Karpas-422 (cell line): ENCODE measurements at regions not wholly inside any gene's neighbourhood (a gene's known extent, or its start where the extent isn't known, plus 50 kb on each side); places are given as distances from the start of the nearest gene placed in this dataset.

Source experiments
- DNase-seq: peaks from one replicate; pipeline ENCODE4 v3.0.0-alpha.2; 2015
- H2AFZ ChIP-seq: fragments of 200-600 bp; sonication (generic); 2 replicates; pipeline ENCODE4 v1.6.1; 2014; ENCODE audit warnings: antibody characterized with exemption, low read length, mixed read lengths
- H3K27ac ChIP-seq: fragments of 200-600 bp; sonication (generic); 2 replicates; pipeline ENCODE4 v1.5.1; 2014; ENCODE audit warnings: mild to moderate bottlenecking, low read length, moderate library complexity
- H3K27me3 ChIP-seq: fragments of 200-600 bp; sonication (generic); 2 replicates; pipeline ENCODE4 v1.6.1; 2014; ENCODE audit warnings: low read length, mixed read lengths
- H3K36me3 ChIP-seq: fragments of 200-600 bp; sonication (generic); 2 replicates; pipeline ENCODE4 v1.6.1; 2014; ENCODE audit warnings: low read length, mixed read lengths; ENCODE audit not compliant: insufficient read depth
- H3K4me1 ChIP-seq: fragments of 200-600 bp; sonication (generic); 2 replicates; pipeline ENCODE4 v1.6.1; 2014; ENCODE audit warnings: mild to moderate bottlenecking, low read length, mixed read lengths
- H3K4me2 ChIP-seq: fragments of 200-600 bp; sonication (generic); 2 replicates; pipeline ENCODE4 v1.6.1; 2014; ENCODE audit warnings: low read length, low read depth, mild to moderate bottlenecking; ENCODE audit not compliant: poor library complexity, severe bottlenecking
- H3K4me3 ChIP-seq: fragments of 200-600 bp; sonication (generic); 2 replicates; pipeline ENCODE4 v1.5.1; 2014; ENCODE audit warnings: mild to moderate bottlenecking, antibody characterized with exemption, low read length, mixed read lengths
- H3K79me2 ChIP-seq: fragments of 200-600 bp; sonication (generic); 2 replicates; pipeline ENCODE4 v1.6.1; 2014; ENCODE audit warnings: mild to moderate bottlenecking, low read length, mixed read lengths
- H3K9ac ChIP-seq: fragments of 200-600 bp; sonication (generic); 2 replicates; pipeline ENCODE4 v1.6.0; 2014; ENCODE audit warnings: low read length
- H3K9me2 ChIP-seq: fragments of 200-600 bp; sonication (generic), shearing (Covaris generic); replicated peaks from 2 replicates; pipeline ENCODE4 v1.6.0; 2014; ENCODE audit warnings: mild to moderate bottlenecking, low read length, moderate library complexity; ENCODE audit not compliant: insufficient read depth
- H3K9me3 ChIP-seq: fragments of 300-700, 200-600 bp; sonication (generic); 2 replicates; pipeline ENCODE4 v1.6.1; 2014; ENCODE audit warnings: low read length, mixed read lengths
- H4K20me1 ChIP-seq: fragments of 200-600 bp; sonication (generic); 2 replicates; pipeline ENCODE4 v1.6.1; 2014; ENCODE audit warnings: mild to moderate bottlenecking, antibody characterized with exemption, low read length, low read depth; ENCODE audit not compliant: insufficient read depth

DNA sequence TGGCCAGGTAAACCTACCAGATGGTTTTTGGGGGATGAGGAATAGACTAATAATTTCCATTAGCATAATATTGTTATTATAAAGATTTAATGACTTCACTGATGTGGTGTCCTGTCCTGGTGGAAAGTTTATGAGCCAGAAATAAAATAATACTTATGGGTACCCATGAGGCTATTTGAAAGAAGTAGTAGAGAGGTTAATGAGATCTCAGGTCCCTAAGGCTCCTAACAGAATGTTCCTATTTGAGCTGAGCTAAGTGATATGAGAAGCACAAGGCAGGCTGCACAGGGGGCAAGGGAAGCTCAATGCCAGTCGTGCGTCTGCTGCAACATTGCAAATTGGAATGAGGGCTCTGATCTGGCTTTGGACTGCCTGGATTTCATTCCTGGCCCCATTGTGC, 174.1 kb downstream of the BMP2 start:
- no peaks in the 10 kb centered on the region for H3K9me2 ChIP-seq
- no peaks in the 10 kb centered on the region for H3K79me2 ChIP-seq
- no peak overlapping the region for H3K9ac ChIP-seq
- H3K4me3 ChIP-seq: no peak overlapping the region
- H3K4me1 ChIP-seq: no peaks in the 10 kb centered on the region
- H3K4me2 ChIP-seq: no peak overlapping the region
- H2AFZ ChIP-seq: no peak overlapping the region
- no peaks in the 10 kb centered on the region for H3K36me3 ChIP-seq
- H4K20me1 ChIP-seq: no peaks in the 10 kb centered on the region
- H3K9me3 ChIP-seq: peaks cover 13% of the 10 kb centered on the region
- H3K27me3 ChIP-seq: no peaks in the 10 kb centered on the region
- no peak for DNase-seq
- H3K27ac ChIP-seq: no peak overlapping the region

GRCh38 chr20:6942266-6942665, 174.8 kb downstream of the BMP2 start:
- no peaks in the 10 kb centered on the region for H4K20me1 ChIP-seq
- H3K27me3 ChIP-seq: no peaks in the 10 kb centered on the region
- no peak overlapping the region for H3K4me3 ChIP-seq
- no peaks in the 10 kb centered on the region for H3K36me3 ChIP-seq
- no peak for DNase-seq
- no peaks in the 10 kb centered on the region for H3K79me2 ChIP-seq
- H3K9ac ChIP-seq: no peak overlapping the region
- no peaks in the 10 kb centered on the region for H3K4me1 ChIP-seq
- H2AFZ ChIP-seq: no peak overlapping the region
- no peak overlapping the region for H3K27ac ChIP-seq
- H3K4me2 ChIP-seq: no peak overlapping the region
- H3K9me2 ChIP-seq: no peaks in the 10 kb centered on the region
- peaks cover 13% of the 10 kb centered on the region; the same call in 1 of the 2 replicates for H3K9me3 ChIP-seq

DNA sequence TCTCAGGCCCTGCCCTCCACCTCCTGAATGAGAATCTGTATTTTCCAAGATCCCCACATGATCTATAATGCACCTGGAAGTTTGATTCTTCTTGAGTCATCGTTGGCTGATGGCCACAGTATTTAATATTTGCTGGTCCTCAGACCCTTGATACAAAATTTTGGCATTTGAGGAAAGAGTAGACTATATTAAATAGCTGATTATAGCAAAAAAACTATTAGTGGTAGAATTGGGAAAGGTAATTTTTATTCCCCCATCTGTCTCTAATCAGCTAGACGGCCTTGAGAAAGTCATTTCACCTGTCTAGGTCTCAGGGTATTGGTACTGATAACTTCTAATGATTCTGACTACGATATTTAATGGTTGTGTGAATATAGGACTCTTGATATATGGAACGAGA, 176.8 kb downstream of the BMP2 start:
- Histone ChIP-seq H3K4me1 (no peaks in the 10 kb centered on the region), H3K36me3 (no peaks in the 10 kb centered on the region), H3K27me3 (no peaks in the 10 kb centered on the region), H3K4me2 (no peak overlapping the region), H3K27ac (no peak overlapping the region), H3K79me2 (no peaks in the 10 kb centered on the region), H4K20me1 (no peaks in the 10 kb centered on the region), H3K4me3 (no peak overlapping the region), H3K9ac (no peak overlapping the region), H3K9me3 (peaks cover 13% of the 10 kb centered on the region; the same call in 1 of the 2 replicates), H3K9me2 (no peaks in the 10 kb centered on the region), H2AFZ (no peak overlapping the region)
- DNase-seq: no peak

GRCh38 chr20:6953611-6954010, 186.1 kb downstream of the BMP2 start:
- Histone ChIP-seq H3K27me3 (no peaks in the 10 kb centered on the region), H3K4me1 (no peaks in the 10 kb centered on the region), H3K9ac (no peak overlapping the region), H4K20me1 (no peaks in the 10 kb centered on the region), H3K36me3 (no peaks in the 10 kb centered on the region), H2AFZ (no peak overlapping the region), H3K4me2 (no peak overlapping the region), H3K27ac (no peak overlapping the region), H3K9me2 (no peaks in the 10 kb centered on the region), H3K9me3 (peaks cover 16% of the 10 kb centered on the region), H3K79me2 (no peaks in the 10 kb centered on the region), H3K4me3 (no peak overlapping the region)
- no peak for DNase-seq

DNA sequence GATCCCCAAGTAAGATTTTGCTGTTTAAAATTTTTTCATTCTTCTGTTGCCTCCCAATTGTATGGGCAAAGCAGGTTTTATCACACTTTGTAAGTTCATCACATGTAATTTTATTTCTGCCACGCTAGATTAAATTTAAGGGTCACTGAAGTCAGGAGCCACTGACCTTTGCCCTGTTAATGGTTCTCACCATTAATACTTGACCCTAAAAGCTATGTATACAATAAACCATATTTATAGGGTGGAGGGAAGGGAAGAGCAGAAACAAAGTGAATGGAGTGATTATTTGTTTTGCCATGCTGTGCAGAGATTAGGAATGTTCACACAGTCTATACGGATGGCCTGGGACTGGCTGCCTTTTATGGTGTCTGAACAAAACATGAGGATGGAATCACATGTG, 186.7 kb downstream of the BMP2 start:
- H3K27ac ChIP-seq: no peak overlapping the region
- no peak overlapping the region for H3K4me3 ChIP-seq
- peaks cover 18% of the 10 kb centered on the region for H3K9me3 ChIP-seq
- no peaks in the 10 kb centered on the region for H3K4me1 ChIP-seq
- H3K27me3 ChIP-seq: no peaks in the 10 kb centered on the region
- no peak for DNase-seq
- H2AFZ ChIP-seq: no peak overlapping the region
- H4K20me1 ChIP-seq: no peaks in the 10 kb centered on the region
- no peak overlapping the region for H3K4me2 ChIP-seq
- no peaks in the 10 kb centered on the region for H3K79me2 ChIP-seq
- H3K36me3 ChIP-seq: no peaks in the 10 kb centered on the region
- no peak overlapping the region for H3K9ac ChIP-seq
- H3K9me2 ChIP-seq: no peaks in the 10 kb centered on the region

- Histone ChIP-seq H3K9me3 (peaks cover 18% of the 10 kb centered on the region), H3K79me2 (no peaks in the 10 kb centered on the region), H3K36me3 (no peaks in the 10 kb centered on the region), H3K4me3 (no peak overlapping the region), H4K20me1 (no peaks in the 10 kb centered on the region), H3K4me2 (no peak overlapping the region), H3K9me2 (no peaks in the 10 kb centered on the region), H3K4me1 (no peaks in the 10 kb centered on the region), H3K27me3 (no peaks in the 10 kb centered on the region), H3K9ac (no peak overlapping the region), H2AFZ (no peak overlapping the region), H3K27ac (no peak overlapping the region)
- no peak for DNase-seq
These were observed 188.6 kb downstream of the BMP2 start for GRCh38 chr20:6956056-6956455.

DNA sequence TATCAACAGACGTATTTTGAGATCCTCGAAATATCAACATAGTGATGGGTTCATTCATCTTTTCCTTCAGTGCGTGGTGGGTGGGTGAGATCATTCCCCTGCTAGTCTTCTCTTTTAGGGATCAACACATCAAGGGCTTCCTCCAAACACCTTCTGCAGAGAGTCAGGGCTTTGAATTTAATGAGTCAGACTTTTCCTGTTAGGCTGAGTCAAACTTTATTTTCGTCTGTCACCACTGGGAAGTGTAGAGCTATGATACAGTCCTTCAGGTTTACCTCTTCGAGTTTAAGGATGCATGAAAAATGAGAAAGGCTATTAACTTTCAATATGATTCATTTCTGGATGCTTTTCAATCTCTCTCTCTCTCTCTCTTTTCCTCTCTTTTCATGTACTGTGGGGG, 189.1 kb downstream of the BMP2 start:
- H3K79me2 ChIP-seq: no peaks in the 10 kb centered on the region
- no peak overlapping the region for H3K4me2 ChIP-seq
- H3K27ac ChIP-seq: no peak overlapping the region
- H3K36me3 ChIP-seq: no peaks in the 10 kb centered on the region
- no peak for DNase-seq
- peaks cover 18% of the 10 kb centered on the region for H3K9me3 ChIP-seq
- no peaks in the 10 kb centered on the region for H3K27me3 ChIP-seq
- H3K9me2 ChIP-seq: no peaks in the 10 kb centered on the region
- no peaks in the 10 kb centered on the region for H4K20me1 ChIP-seq
- H3K9ac ChIP-seq: no peak overlapping the region
- no peak overlapping the region for H2AFZ ChIP-seq
- no peak overlapping the region for H3K4me3 ChIP-seq
- H3K4me1 ChIP-seq: no peaks in the 10 kb centered on the region

DNA sequence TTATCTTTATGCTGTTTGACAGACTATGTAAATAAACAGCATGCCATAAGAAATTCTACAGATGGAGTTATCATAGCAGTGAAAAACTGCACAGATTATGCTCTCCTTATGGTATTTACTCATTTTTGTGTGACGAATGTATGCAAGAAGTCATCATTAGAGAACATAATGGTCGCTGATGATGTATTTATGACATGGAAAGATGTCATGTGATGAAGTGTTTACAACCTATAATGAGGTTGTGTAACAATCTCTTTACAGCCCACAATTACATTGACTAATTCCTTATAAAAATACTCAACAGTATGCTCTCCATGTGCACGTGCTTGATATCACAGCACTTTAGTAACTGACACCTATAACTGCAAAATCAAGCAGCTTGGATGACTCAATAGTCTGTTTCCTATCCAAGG, 192.4 kb downstream of the BMP2 start:
- H3K4me1 ChIP-seq: no peaks in the 10 kb centered on the region
- no peak overlapping the region for H3K9ac ChIP-seq
- H2AFZ ChIP-seq: no peak overlapping the region
- H3K27me3 ChIP-seq: no peaks in the 10 kb centered on the region
- peaks cover 30% of the 10 kb centered on the region for H3K9me3 ChIP-seq
- no peaks in the 10 kb centered on the region for H3K9me2 ChIP-seq
- H3K4me2 ChIP-seq: no peak overlapping the region
- no peaks in the 10 kb centered on the region for H3K36me3 ChIP-seq
- no peak for DNase-seq
- no peaks in the 10 kb centered on the region for H4K20me1 ChIP-seq
- no peak overlapping the region for H3K4me3 ChIP-seq
- H3K79me2 ChIP-seq: no peaks in the 10 kb centered on the region
- no peak overlapping the region for H3K27ac ChIP-seq

DNA sequence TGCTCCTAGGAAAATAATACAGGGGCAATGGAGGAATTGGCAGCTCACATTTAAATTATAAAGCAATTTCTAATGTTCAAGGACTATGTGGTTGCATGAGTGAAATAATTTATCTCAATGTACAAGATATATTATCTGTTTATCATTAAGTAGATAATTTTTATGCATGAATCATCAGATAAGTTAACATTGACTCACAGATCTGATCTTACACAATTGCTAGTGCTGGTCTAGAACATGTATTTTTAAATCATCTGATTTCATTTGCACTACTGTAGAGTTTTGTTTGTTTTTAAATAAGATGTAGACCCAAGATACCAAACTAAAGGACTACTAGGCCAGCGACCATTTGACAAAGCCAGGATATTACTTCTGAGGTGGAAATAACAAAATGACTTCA, 199.2 kb downstream of the BMP2 start:
- H2AFZ ChIP-seq: no peak overlapping the region
- no peaks in the 10 kb centered on the region for H3K79me2 ChIP-seq
- peaks cover 19% of the 10 kb centered on the region for H3K9me3 ChIP-seq
- H3K9me2 ChIP-seq: no peaks in the 10 kb centered on the region
- H3K27ac ChIP-seq: no peak overlapping the region
- H3K27me3 ChIP-seq: no peaks in the 10 kb centered on the region
- H4K20me1 ChIP-seq: no peaks in the 10 kb centered on the region
- H3K36me3 ChIP-seq: no peaks in the 10 kb centered on the region
- no peak overlapping the region for H3K9ac ChIP-seq
- H3K4me3 ChIP-seq: no peak overlapping the region
- no peak overlapping the region for H3K4me2 ChIP-seq
- no peaks in the 10 kb centered on the region for H3K4me1 ChIP-seq
- no peak for DNase-seq
